ENCODE measurements at regions not wholly inside any gene's neighbourhood (a gene's known extent, or its start where the extent isn't known, plus 50 kb on each side); places are given as distances from the start of the nearest gene placed in this dataset.

- no peaks in the 10 kb centered on the region for H3K27me3 ChIP-seq (ENCODE audit: insufficient read depth, low read length)
- no peaks in the 10 kb centered on the region for H3K36me3 ChIP-seq (ENCODE audit: insufficient read depth, low read length)
- H3K79me2 ChIP-seq (ENCODE audit: insufficient read depth, low read length), result no peaks in the 10 kb centered on the region
- H4K20me1 ChIP-seq (ENCODE audit: insufficient read depth, low read length), result no peaks in the 10 kb centered on the region
- no peak overlapping the region for H3K4me2 ChIP-seq (ENCODE audit: insufficient read depth, low read length)
- no peak for TF ChIP-seq CTCF (IDR thresholded peaks at IDR 0.05; ENCODE audit: extremely low read depth, low read depth, low read length)
- H3K27ac ChIP-seq (ENCODE audit: low read depth, low read length), result no peak overlapping the region
- H3K9me3 ChIP-seq (ENCODE audit: low read depth, low read length), result no peaks in the 10 kb centered on the region
- no peak overlapping the region for H3K4me3 ChIP-seq (ENCODE audit: insufficient read depth, low read length)
- DNase-seq (ENCODE audit: insufficient read length, low spot score, missing footprints), result no peak
- no peaks in the 10 kb centered on the region for H3K4me1 ChIP-seq (ENCODE audit: insufficient read depth, low read length)
- H2AFZ ChIP-seq (ENCODE audit: low read length), result no peak overlapping the region
These were observed 2545.3 kb downstream of the PCDH9 start for GRCh38 chr13:64684685-64685431.

DNA sequence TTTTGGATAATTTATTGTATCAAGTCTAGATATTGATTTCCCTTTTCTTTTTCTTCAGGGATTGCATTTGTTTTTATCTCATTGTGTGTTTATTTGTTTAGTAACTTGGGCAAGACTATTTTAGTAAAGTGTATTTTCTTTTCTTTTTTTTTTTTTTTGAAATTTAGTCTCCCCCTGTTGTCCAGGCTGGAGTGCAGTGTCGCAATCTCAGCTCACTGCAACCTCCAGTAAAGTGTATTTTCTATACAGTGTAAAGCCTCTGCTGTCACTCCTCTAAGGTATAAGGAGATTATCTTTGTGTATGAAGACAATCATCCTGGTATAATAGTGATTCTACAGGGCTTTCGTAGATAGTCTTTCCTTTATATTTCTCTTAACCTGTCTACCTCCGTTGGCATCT lies 2546.0 kb downstream of the PCDH9 start:
- Histone ChIP-seq H3K36me3 (ENCODE audit: insufficient read depth, low read length) (no peaks in the 10 kb centered on the region), H3K4me3 (ENCODE audit: insufficient read depth, low read length) (no peak overlapping the region), H3K9me3 (ENCODE audit: low read depth, low read length) (no peaks in the 10 kb centered on the region), H3K27me3 (ENCODE audit: insufficient read depth, low read length) (no peaks in the 10 kb centered on the region), H2AFZ (ENCODE audit: low read length) (no peak overlapping the region), H4K20me1 (ENCODE audit: insufficient read depth, low read length) (no peaks in the 10 kb centered on the region), H3K27ac (ENCODE audit: low read depth, low read length) (no peak overlapping the region), H3K4me1 (ENCODE audit: insufficient read depth, low read length) (no peaks in the 10 kb centered on the region), H3K4me2 (ENCODE audit: insufficient read depth, low read length) (no peak overlapping the region), H3K79me2 (ENCODE audit: insufficient read depth, low read length) (no peaks in the 10 kb centered on the region)
- DNase-seq (ENCODE audit: insufficient read length, low spot score, missing footprints), result no peak
- no peak for TF ChIP-seq CTCF (IDR thresholded peaks at IDR 0.05; ENCODE audit: extremely low read depth, low read depth, low read length)

DNA sequence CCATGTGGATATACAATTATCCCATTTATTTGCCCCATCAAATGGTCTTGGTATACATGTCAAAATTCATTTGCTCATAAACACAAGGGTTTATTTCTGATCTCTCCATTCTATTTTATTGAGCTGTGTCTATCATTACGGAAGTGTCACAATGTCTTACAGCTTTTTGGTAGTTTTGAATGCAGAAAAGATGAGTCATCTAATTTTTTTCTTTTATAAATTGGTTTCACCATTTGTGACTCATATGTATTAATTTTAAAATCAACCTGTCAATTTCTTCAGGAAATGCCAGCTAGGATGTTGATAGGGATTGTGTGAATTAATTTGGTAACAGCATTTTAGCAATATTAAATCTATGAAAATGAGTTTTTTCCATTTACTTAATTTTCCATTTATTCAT lies 2549.4 kb downstream of the PCDH9 start:
- Histone ChIP-seq H3K4me1 (ENCODE audit: insufficient read depth, low read length) (no peaks in the 10 kb centered on the region), H3K4me3 (ENCODE audit: insufficient read depth, low read length) (no peak overlapping the region), H3K9me3 (ENCODE audit: low read depth, low read length) (no peaks in the 10 kb centered on the region), H3K4me2 (ENCODE audit: insufficient read depth, low read length) (no peak overlapping the region), H3K79me2 (ENCODE audit: insufficient read depth, low read length) (no peaks in the 10 kb centered on the region), H4K20me1 (ENCODE audit: insufficient read depth, low read length) (no peaks in the 10 kb centered on the region), H3K27ac (ENCODE audit: low read depth, low read length) (no peak overlapping the region), H3K36me3 (ENCODE audit: insufficient read depth, low read length) (no peaks in the 10 kb centered on the region), H2AFZ (ENCODE audit: low read length) (no peak overlapping the region), H3K27me3 (ENCODE audit: insufficient read depth, low read length) (no peaks in the 10 kb centered on the region)
- no peak for TF ChIP-seq CTCF (IDR thresholded peaks at IDR 0.05; ENCODE audit: extremely low read depth, low read depth, low read length)
- no peak for DNase-seq (ENCODE audit: insufficient read length, low spot score, missing footprints)

DNA sequence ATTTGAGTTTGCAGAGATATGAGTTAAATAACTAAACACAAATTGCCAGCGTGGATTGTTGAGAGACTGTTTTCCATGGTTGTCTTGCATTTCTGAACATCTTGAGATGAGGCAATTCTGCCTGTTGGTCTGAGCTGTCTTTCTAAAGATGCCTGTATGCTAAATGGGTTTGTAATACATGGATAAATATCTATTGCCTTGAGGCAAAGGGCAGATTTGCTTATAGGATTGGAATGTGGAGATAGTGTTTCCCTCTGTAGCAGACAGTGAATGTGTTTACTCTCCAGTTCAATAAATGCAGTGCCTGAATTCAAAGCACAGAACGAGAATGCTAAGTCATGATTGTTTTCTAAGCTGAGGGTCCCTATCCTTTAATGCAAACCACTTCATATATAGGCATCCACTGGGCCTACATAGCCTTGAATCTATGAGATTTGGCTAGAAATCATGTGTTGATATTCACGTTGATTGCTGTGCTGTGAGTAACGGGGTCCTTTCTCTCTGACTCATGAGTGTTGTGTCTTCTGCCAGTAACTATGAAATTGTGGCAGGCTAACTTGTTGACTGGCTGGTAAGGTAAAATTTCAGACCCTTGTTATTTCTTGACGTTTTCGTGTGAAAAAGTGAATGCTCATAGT lies 2554.8 kb downstream of the PCDH9 start:
- no peak overlapping the region for H2AFZ ChIP-seq (ENCODE audit: low read length)
- no peak for TF ChIP-seq CTCF (IDR thresholded peaks at IDR 0.05; ENCODE audit: extremely low read depth, low read depth, low read length)
- no peaks in the 10 kb centered on the region for H3K79me2 ChIP-seq (ENCODE audit: insufficient read depth, low read length)
- H3K9me3 ChIP-seq (ENCODE audit: low read depth, low read length), result no peaks in the 10 kb centered on the region
- H3K4me1 ChIP-seq (ENCODE audit: insufficient read depth, low read length), result no peaks in the 10 kb centered on the region
- DNase-seq (ENCODE audit: insufficient read length, low spot score, missing footprints), result peak; percentile 43
- H3K27me3 ChIP-seq (ENCODE audit: insufficient read depth, low read length), result no peaks in the 10 kb centered on the region
- no peak overlapping the region for H3K4me2 ChIP-seq (ENCODE audit: insufficient read depth, low read length)
- H3K27ac ChIP-seq (ENCODE audit: low read depth, low read length), result no peak overlapping the region
- no peaks in the 10 kb centered on the region for H3K36me3 ChIP-seq (ENCODE audit: insufficient read depth, low read length)
- H4K20me1 ChIP-seq (ENCODE audit: insufficient read depth, low read length), result no peaks in the 10 kb centered on the region
- no peak overlapping the region for H3K4me3 ChIP-seq (ENCODE audit: insufficient read depth, low read length)

Measured in osteoblast (primary cell).